ENCODE measurements at regions not wholly inside any gene's neighbourhood (a gene's known extent, or its start where the extent isn't known, plus 50 kb on each side); places are given as distances from the start of the nearest gene placed in this dataset.

- H3K27me3 ChIP-seq (ENCODE audit: insufficient read depth): no peaks in the 10 kb centered on the region
- no peak for TF ChIP-seq ZNF462 (CRISPR knock-in tag; IDR thresholded peaks at IDR 0.05)
- TF ChIP-seq EZH2phosphoT487 (IDR thresholded peaks at IDR 0.05; ENCODE audit: unreplicated experiment): no peak
- no peak for TF ChIP-seq ETS1 (IDR thresholded peaks at IDR 0.05)
- TF ChIP-seq ZNF114 (CRISPR knock-in tag; IDR thresholded peaks at IDR 0.05): no peak
- no peak for TF ChIP-seq STAT1 (IDR thresholded peaks at IDR 0.05; ENCODE audit: unreplicated experiment)
- TF ChIP-seq CREB1 (CRISPR knock-in tag; IDR thresholded peaks at IDR 0.05; ENCODE audit: low read depth): no peak
- no peak for TF ChIP-seq NANOG (IDR thresholded peaks at IDR 0.05; ENCODE audit: borderline replicate concordance)
- no peak for TF ChIP-seq REST (IDR thresholded peaks at IDR 0.05; ENCODE audit: unreplicated experiment)
- no peak for TF ChIP-seq ZNF331 (CRISPR knock-in tag; IDR thresholded peaks at IDR 0.05; ENCODE audit: low read depth)
- no peak for TF ChIP-seq CTCF (conservative IDR thresholded peaks at IDR 0.05; ENCODE audit: low read depth in 2 of 2)
- TF ChIP-seq JUNB (IDR thresholded peaks at IDR 0.05; ENCODE audit: unreplicated experiment): no peak
- no peak for TF ChIP-seq EZH2 (IDR thresholded peaks at IDR 0.05; ENCODE audit: low read depth, unreplicated experiment)
- TF ChIP-seq POLR2AphosphoS5 (IDR thresholded peaks at IDR 0.05; ENCODE audit: low read depth): no peak
- no peaks in the 10 kb centered on the region for H3F3A ChIP-seq (replicated peaks; ENCODE audit: low read depth)
- H3K27ac ChIP-seq (ENCODE audit: low read depth): no peak overlapping the region
- no peaks in the 10 kb centered on the region for H3K4me1 ChIP-seq (ENCODE audit: insufficient read depth)
- no peak for ATAC-seq
- Mint-ChIP-seq H3K4me3 (no peak overlapping the region), H3K27ac (no peak overlapping the region), H3K9me3 (no peaks in the 10 kb centered on the region; the same call in 1 of the 3 replicates), H3K27me3 (ENCODE audit: insufficient read depth, low read depth, poor library complexity) (no peaks in the 10 kb centered on the region), H3K4me1 (no peaks in the 10 kb centered on the region), H3K36me3 (ENCODE audit: low read depth) (no peaks in the 10 kb centered on the region)
- no peak overlapping the region for H2AFZ ChIP-seq
- H3K4me2 ChIP-seq: no peak overlapping the region
- no peaks in the 10 kb centered on the region for H3K36me3 ChIP-seq (ENCODE audit: insufficient read depth)
- 0 out of 2 replicates have a peak, but pooled peaks cover 9% of the 10 kb centered on the region for H3K9me2 ChIP-seq (ENCODE audit: insufficient read depth)
- H3K79me2 ChIP-seq (replicated peaks; ENCODE audit: insufficient read depth): no peaks in the 10 kb centered on the region
- H3K4me3 ChIP-seq: no peak overlapping the region
- no peak for DNase-seq (ENCODE audit: low spot score)
- H4K20me1 ChIP-seq (replicated peaks; ENCODE audit: insufficient read depth): no peaks in the 10 kb centered on the region
Measured at GRCh38 chr2:179376881-179377280, 112.2 kb upstream of the SESTD1 start.

Data from GM23338 (cell line).